VCaP (cell line): ENCODE measurements at regions not wholly inside any gene's neighbourhood (a gene's known extent, or its start where the extent isn't known, plus 50 kb on each side); places are given as distances from the start of the nearest gene placed in this dataset.

Experiments
- H3K27ac ChIP-seq: fragments of 450-650 bp; 2 replicates; pipeline ENCODE4 v1.5.1; 2017
- TF ChIP-seq, protein P1 (sequence below): fragments of 450-650 bp; conservative IDR thresholded peaks from 2 replicates; pipeline ENCODE4 v1.5.1; 2017; ENCODE audit warnings: mild to moderate bottlenecking, moderate library complexity

DNA sequence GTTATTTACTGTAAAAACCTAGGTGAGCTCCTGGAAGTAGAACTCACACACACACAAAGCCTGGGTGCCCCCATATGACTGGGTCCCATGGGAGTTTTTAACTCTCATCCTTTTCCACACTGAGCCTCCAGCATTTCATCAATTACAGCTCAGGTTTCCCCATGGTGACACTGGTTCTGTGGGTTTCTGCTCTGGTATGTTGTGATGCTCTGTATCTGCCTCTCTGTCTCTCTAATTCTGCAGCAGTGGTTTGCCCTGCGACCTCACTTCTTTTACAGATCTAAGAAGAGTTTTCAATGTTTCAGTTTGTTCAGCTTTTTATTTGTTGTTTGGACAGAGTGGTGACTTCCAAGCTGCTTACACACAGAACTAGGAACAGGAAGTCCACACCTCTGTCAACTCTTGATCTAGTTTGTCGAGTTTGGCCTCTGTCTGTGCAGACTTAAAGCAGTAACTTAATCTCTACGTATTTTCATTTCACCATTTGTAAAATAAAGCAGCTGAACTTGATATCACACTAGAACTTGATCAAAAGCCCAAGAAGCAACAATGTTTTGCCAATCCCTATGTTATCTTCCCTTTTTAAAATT is 554.3 kb downstream of the EPHA7 start:
- TF ChIP-seq, protein P1, sequence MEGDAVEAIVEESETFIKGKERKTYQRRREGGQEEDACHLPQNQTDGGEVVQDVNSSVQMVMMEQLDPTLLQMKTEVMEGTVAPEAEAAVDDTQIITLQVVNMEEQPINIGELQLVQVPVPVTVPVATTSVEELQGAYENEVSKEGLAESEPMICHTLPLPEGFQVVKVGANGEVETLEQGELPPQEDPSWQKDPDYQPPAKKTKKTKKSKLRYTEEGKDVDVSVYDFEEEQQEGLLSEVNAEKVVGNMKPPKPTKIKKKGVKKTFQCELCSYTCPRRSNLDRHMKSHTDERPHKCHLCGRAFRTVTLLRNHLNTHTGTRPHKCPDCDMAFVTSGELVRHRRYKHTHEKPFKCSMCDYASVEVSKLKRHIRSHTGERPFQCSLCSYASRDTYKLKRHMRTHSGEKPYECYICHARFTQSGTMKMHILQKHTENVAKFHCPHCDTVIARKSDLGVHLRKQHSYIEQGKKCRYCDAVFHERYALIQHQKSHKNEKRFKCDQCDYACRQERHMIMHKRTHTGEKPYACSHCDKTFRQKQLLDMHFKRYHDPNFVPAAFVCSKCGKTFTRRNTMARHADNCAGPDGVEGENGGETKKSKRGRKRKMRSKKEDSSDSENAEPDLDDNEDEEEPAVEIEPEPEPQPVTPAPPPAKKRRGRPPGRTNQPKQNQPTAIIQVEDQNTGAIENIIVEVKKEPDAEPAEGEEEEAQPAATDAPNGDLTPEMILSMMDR = 0 out of 2 replicates have a peak, but pooled peaks have one; percentile 0
- peak overlapping the region; percentile 92 for H3K27ac ChIP-seq

DNA sequence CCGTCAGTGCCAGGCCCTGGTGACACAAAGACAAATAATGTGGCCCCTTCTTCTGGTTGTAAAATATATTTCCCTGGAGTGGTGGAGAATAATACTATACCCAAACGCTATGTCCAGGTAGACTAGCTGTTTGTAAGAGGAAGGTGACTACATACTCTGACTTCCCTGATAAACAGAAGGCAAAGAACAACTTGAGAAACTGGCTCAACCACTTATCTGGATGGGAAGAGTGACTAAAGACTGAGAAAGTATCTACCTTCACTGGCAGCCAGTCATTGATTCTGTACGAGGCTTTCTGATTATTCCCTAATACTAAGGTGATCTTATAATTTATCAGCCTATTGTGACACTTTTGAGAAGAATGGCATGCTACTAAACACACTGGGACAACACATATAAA is 569.7 kb downstream of the EPHA7 start:
- peak overlapping the region; percentile 62 for H3K27ac ChIP-seq
- TF ChIP-seq, protein P1 = no peak

DNA sequence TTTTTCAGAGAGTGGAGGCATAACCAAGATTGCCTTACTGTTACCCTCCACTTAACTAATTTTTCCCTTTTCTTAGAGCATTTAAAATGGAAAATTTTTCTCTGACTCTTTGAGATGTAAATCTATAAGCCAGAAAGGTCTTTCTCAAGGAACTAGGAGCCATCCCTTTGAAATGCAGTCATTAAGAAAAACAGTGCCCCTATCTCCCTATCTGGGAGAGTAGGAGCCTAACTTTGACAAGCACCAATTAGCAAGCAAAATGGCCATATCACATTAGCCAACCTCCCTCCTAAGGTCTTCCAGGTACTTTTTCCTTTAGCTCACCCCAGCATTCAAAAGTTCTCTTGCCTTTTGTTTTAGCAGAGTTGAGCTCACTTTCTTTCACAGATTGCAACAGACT is 570.5 kb downstream of the EPHA7 start:
- TF ChIP-seq, protein P1 = no peak
- peak overlapping the region; percentile 62 for H3K27ac ChIP-seq

DNA sequence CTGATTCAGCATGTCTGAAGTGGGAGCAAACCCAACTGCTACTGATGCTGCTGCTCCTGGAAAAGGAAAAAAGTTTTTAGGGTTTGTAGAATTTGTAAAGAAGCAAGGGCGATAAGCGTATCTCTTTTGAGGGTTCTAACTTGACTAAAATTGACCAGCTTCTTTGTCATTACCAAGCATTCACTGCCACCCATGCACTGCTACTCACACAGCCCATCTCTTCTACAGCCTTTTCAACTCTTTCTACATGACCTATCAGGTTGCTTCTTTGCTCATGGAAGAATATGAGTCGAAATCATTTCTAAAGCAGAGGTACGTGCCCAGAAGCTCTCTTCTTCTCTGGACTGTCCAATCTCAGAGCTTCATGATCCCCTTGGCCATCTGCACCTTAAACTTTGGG is 570.9 kb downstream of the EPHA7 start:
- no peak overlapping the region for H3K27ac ChIP-seq
- TF ChIP-seq, protein P1 = no peak

DNA sequence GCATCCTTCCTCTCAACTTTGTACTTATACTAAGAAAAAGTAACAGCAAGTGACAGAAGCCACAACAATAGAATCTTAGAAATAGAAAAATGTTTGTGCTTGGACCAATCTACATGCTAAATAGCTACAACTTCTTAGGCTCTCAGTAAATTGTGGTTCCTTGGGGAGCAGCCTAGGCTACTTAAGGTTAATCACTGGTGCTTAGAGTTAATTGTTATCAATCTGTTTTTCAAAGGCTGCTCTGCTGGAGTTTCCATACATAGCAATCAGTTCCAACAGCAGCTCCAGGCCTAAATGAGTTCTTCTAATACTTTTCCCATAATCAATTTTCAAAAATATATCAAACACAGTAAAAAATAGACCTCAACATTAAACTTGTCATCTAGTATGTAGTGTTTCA is 571.4 kb downstream of the EPHA7 start:
- H3K27ac ChIP-seq = no peak overlapping the region
- TF ChIP-seq, protein P1 = no peak

DNA sequence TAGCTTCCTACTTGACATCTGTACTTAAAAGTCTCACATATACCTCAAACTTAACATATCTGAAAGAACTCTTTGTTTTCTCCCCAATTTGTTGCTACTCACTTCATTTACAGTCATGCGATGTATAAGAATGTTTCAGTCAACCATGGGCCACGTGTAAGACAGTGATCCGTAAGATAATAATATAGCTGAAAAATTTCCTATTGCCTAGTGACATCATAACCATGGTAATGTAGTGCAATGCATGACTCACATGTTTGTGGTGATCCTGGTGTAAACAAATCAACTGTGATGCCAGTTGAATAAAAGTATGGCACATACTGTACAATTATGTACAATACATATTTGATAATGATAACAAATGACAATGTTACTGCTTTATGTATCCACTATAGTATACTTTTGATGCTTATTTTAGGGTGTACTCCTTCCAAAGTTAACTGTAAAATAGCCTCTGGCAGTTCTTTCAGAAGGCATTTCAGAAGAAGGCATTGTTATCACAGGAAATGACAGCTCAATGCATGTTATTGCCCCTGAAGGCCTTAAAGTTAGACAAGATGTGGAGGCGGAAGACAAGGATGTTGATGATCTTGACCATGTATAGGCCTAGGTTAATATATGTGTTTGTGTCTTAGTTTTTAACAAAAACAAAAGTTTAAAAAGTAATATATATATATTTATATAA is 579.0 kb downstream of the EPHA7 start:
- TF ChIP-seq, protein P1 = no peak
- H3K27ac ChIP-seq = no peak overlapping the region

DNA sequence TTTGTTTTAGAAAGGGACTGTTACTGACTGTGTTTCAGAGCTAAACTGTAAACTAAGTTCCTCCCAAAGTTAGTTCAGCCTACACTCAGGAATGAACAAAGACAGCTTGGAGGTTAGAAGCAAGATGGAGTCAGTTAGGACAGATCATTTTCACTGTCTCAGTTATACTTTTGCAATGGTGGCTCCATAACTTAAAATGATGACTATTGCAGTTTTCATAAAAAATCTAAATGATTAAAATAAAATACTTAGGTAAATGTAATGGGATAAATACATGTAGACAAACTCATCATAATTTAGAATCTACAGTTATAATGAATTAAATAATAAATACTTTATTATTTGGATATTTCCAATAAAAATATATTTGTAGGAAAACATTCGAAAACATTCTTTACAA is 590.6 kb downstream of the EPHA7 start:
- H3K27ac ChIP-seq = no peak overlapping the region
- TF ChIP-seq, protein P1 = no peak
